WTC11 (cell line): ENCODE measurements at regions not wholly inside any gene's neighbourhood (a gene's known extent, or its start where the extent isn't known, plus 50 kb on each side); places are given as distances from the start of the nearest gene placed in this dataset.

Experiments used
- ATAC-seq: fragments of 200-7000 bp; cut with Tn5 transposase; 2 replicates; pipeline ENCODE4 v1.10.0; 2021; ENCODE audit warnings: mild to moderate bottlenecking, moderate library complexity
- CTCF ChIA-PET: fragments of 300-600 bp; sonication (Branson Sonifier 250); formaldehyde crosslinking; loops from one replicate; lab custom pipeline; 2021; ENCODE audit warnings: antibody characterized with exemption; lab: Charles Lee
- POLR2A ChIA-PET: fragments of 350-600 bp; sonication (Branson Sonifier 250); formaldehyde crosslinking; loops from one replicate; lab custom pipeline; 2021; ENCODE audit warnings: antibody characterized with exemption; lab: Charles Lee
- DNase-seq: peaks from one replicate; pipeline ENCODE4 v3.0.0; 2021; ENCODE audit warnings: low spot score
- H3K27ac Mint-ChIP-seq: 2 replicates; pipeline ENCODE4 v1.8.0; 2021; ENCODE audit warnings: mixed read lengths
- H3K27me3 Mint-ChIP-seq: 2 replicates; pipeline ENCODE4 v1.8.0; 2021; ENCODE audit warnings: low read depth, mild to moderate bottlenecking, moderate library complexity, mixed read lengths
- H3K36me3 Mint-ChIP-seq: 2 replicates; pipeline ENCODE4 v1.8.0; 2021; ENCODE audit warnings: mixed read lengths
- H3K4me1 Mint-ChIP-seq: 2 replicates; pipeline ENCODE4 v1.8.0; 2022; ENCODE audit warnings: mixed read lengths
- H3K4me3 Mint-ChIP-seq: 2 replicates; pipeline ENCODE4 v1.8.0; 2021; ENCODE audit warnings: mild to moderate bottlenecking, moderate library complexity, mixed read lengths
- H3K9me3 Mint-ChIP-seq: 2 replicates; pipeline ENCODE4 v1.8.0; 2021; ENCODE audit warnings: mixed read lengths
- CBFB ChIP-seq: sonication (generic); formaldehyde crosslinking; IDR thresholded peaks from 2 replicates; pipeline ENCODE4 v1.8.1; 2022; ENCODE audit warnings: mild to moderate bottlenecking, low read depth, missing genetic modification reagents
- ELF4 ChIP-seq: sonication (generic); formaldehyde crosslinking; IDR thresholded peaks from 2 replicates; pipeline ENCODE4 v1.8.1; 2022; ENCODE audit warnings: low read depth, mild to moderate bottlenecking, moderate library complexity, missing genetic modification reagents
- FOXJ3 ChIP-seq: sonication (generic); formaldehyde crosslinking; IDR thresholded peaks from 2 replicates; pipeline ENCODE4 v1.9.0; 2021; ENCODE audit warnings: missing genetic modification reagents, mild to moderate bottlenecking, borderline replicate concordance
- FOXP1 ChIP-seq: sonication (generic); formaldehyde crosslinking; IDR thresholded peaks from 2 replicates; pipeline ENCODE4 v1.8.0; 2022; ENCODE audit warnings: missing genetic modification reagents, mild to moderate bottlenecking, moderate library complexity, borderline replicate concordance
- JAZF1 ChIP-seq: fragments of 250-450 bp; sonication (Bioruptor Pico); IDR thresholded peaks from 2 replicates; pipeline ENCODE4 v1.9.0; 2021; ENCODE audit warnings: moderate library complexity, mild to moderate bottlenecking, inconsistent platforms
- JUN ChIP-seq: sonication (generic); formaldehyde crosslinking; IDR thresholded peaks from 2 replicates; pipeline ENCODE4 v1.8.0; 2023; ENCODE audit warnings: mild to moderate bottlenecking, missing genetic modification reagents
- MYBL2 ChIP-seq: sonication (generic); formaldehyde crosslinking; IDR thresholded peaks from 2 replicates; pipeline ENCODE4 v1.8.1; 2023; ENCODE audit warnings: mild to moderate bottlenecking, moderate library complexity, missing genetic modification reagents
- NFATC4 ChIP-seq: fragments of 250-450 bp; sonication (Bioruptor Pico); IDR thresholded peaks from 2 replicates; pipeline ENCODE4 v1.9.0; 2021; ENCODE audit warnings: mild to moderate bottlenecking
- NFE2L1 ChIP-seq: sonication (generic); formaldehyde crosslinking; IDR thresholded peaks from 2 replicates; pipeline ENCODE4 v1.8.1; 2023; ENCODE audit warnings: missing genetic modification reagents
- TP53 ChIP-seq: sonication (generic); formaldehyde crosslinking; IDR thresholded peaks from 2 replicates; pipeline ENCODE4 v1.8.1; 2023; ENCODE audit warnings: mild to moderate bottlenecking, missing genetic modification reagents
- ZBTB21 ChIP-seq: sonication (generic); formaldehyde crosslinking; IDR thresholded peaks from 2 replicates; pipeline ENCODE4 v1.8.1; 2023; ENCODE audit warnings: mild to moderate bottlenecking, missing genetic modification reagents, borderline replicate concordance
- ZNF138 ChIP-seq: sonication (generic); formaldehyde crosslinking; conservative IDR thresholded peaks from 2 replicates; pipeline ENCODE4 v1.8.1; 2022; ENCODE audit warnings: mild to moderate bottlenecking, moderate library complexity, missing genetic modification reagents
- ZNF416 ChIP-seq: fragments of 250-450 bp; sonication (Bioruptor Pico); IDR thresholded peaks from 2 replicates; pipeline ENCODE4 v1.9.0; 2021; ENCODE audit warnings: mild to moderate bottlenecking, inconsistent platforms
- TF ChIP-seq, protein P1 (sequence below): sonication (generic); formaldehyde crosslinking; conservative IDR thresholded peaks from 2 replicates; pipeline ENCODE4 v1.8.1; 2022; ENCODE audit warnings: mild to moderate bottlenecking, missing genetic modification reagents
- TF ChIP-seq, protein P2 (sequence below): fragments of 250-450 bp; sonication (Bioruptor Pico); IDR thresholded peaks from 2 replicates; pipeline ENCODE4 v2.1.2; 2022; ENCODE audit warnings: mild to moderate bottlenecking, moderate library complexity
- TF ChIP-seq, protein P3 (sequence below): sonication (generic); formaldehyde crosslinking; IDR thresholded peaks from 2 replicates; pipeline ENCODE4 v1.8.1; 2023; ENCODE audit warnings: mild to moderate bottlenecking, moderate library complexity, missing genetic modification reagents
- TF ChIP-seq, protein P4 (sequence below): sonication (generic); formaldehyde crosslinking; IDR thresholded peaks from 2 replicates; pipeline ENCODE4 v1.8.0; 2022; ENCODE audit warnings: mild to moderate bottlenecking, missing genetic modification reagents
- TF ChIP-seq, protein P5 (sequence below): fragments of 200-600 bp; IDR thresholded peaks from 2 replicates; pipeline ENCODE4 v1.8.0; 2022; ENCODE audit warnings: antibody characterized with exemption

DNA sequence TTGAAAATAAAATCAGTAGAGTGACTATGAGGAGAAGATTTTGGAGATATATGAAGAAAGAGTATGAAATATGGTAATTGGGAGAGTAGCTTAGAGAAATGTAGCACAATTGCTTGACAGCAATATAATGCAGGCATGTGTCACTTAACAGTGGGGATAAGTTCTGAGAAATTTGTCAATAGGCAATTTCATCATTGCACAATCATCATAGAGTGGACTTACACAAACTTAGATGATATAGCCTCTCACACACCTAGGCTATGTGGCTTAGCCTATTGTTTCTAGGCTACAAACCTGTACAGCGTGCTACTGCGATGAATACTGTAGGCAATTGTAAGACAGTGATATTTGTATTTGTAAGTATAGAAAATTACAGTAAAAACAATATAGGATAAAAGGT, 573.6 kb downstream of the JRKL start:
- no peak for ATAC-seq
- POLR2A ChIA-PET, result no interaction called here
- no peak overlapping the region for H3K27ac Mint-ChIP-seq

DNA sequence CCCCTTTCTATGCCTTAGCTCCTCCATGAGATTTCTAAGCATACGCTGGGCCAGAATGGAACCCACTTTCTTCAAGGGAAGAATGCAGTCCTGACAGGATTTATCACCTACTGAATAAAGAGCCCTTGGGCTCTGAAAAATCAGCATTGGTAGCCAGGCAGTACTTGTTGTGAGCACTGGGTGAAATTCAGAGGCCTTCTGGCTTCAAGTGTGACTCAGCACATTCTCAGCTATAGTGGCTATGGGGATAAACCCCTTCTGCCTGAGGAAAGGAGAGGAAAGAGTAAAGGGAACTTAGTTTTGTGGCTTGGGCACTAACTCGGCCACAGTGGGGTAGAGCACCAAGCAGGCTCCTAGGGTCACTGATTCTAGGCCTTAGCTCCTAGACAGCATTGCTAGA, 574.8 kb downstream of the JRKL start:
- Mint-ChIP-seq H3K27me3 (no peaks in the 10 kb centered on the region), H3K9me3 (no peaks in the 10 kb centered on the region), H3K4me3 (no peak overlapping the region), H3K4me1 (no peaks in the 10 kb centered on the region), H3K27ac (no peak overlapping the region), H3K36me3 (no peaks in the 10 kb centered on the region)
- ChIA-PET POLR2A (no interaction called here), CTCF (no interaction called here)
- ATAC-seq (peak; percentile 36), DNase-seq (no peak)
- TF ChIP-seq TP53 (CRISPR knock-in tag), result no peak
- 0 out of 2 replicates have a peak, but pooled peaks have one; percentile 57 for TF ChIP-seq NFE2L1 (CRISPR knock-in tag)

More for the DNA sequence above, 573.6 kb downstream of the JRKL start:
- TF ChIP-seq FOXP1 (CRISPR knock-in tag), result no peak
- TF ChIP-seq, protein P1, sequence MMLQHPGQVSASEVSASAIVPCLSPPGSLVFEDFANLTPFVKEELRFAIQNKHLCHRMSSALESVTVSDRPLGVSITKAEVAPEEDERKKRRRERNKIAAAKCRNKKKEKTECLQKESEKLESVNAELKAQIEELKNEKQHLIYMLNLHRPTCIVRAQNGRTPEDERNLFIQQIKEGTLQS, result no peak
- TF ChIP-seq, protein P2, sequence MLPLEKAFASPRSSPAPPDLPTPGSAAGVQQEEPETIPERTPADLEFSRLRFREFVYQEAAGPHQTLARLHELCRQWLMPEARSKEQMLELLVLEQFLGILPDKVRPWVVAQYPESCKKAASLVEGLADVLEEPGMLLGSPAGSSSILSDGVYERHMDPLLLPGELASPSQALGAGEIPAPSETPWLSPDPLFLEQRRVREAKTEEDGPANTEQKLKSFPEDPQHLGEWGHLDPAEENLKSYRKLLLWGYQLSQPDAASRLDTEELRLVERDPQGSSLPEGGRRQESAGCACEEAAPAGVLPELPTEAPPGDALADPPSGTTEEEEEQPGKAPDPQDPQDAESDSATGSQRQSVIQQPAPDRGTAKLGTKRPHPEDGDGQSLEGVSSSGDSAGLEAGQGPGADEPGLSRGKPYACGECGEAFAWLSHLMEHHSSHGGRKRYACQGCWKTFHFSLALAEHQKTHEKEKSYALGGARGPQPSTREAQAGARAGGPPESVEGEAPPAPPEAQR (CRISPR knock-in tag), result no peak
- TF ChIP-seq, all 79 proteins: peak for 0
- no peaks in the 10 kb centered on the region for H3K36me3 Mint-ChIP-seq
- no peaks in the 10 kb centered on the region for H3K4me1 Mint-ChIP-seq
- CTCF ChIA-PET, result no interaction called here
- no peak for DNase-seq
- no peak overlapping the region for H3K4me3 Mint-ChIP-seq
- H3K27me3 Mint-ChIP-seq, result no peaks in the 10 kb centered on the region
- H3K9me3 Mint-ChIP-seq, result no peaks in the 10 kb centered on the region

DNA sequence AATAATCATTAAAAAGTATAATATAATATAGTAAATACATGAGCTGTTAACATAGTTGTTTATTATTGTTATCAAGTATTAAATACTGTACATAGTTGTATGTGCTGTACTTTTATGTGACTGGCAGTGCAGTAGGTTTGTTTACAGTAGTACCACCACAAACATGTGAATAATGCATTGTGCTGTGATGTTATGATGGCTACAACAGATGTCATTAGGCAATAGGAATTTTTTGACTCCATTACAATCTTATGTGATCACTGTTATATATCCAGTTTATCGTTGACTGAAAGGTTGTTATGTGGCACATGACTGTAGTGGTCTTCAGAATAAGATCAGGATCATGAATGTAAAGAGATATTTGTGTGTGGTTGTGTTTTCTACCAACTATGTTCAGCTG, 577.8 kb downstream of the JRKL start:
- Mint-ChIP-seq H3K27me3 (no peaks in the 10 kb centered on the region), H3K9me3 (no peaks in the 10 kb centered on the region), H3K4me3 (no peak overlapping the region), H3K36me3 (no peaks in the 10 kb centered on the region), H3K27ac (no peak overlapping the region), H3K4me1 (no peaks in the 10 kb centered on the region)
- no peak for DNase-seq
- ChIA-PET POLR2A (no interaction called here), CTCF (no interaction called here)
- TF ChIP-seq ZNF416 (CRISPR knock-in tag) (no peak), ELF4 (CRISPR knock-in tag) (no peak), FOXJ3 (CRISPR knock-in tag) (no peak), JAZF1 (CRISPR knock-in tag) (no peak), JUN (no peak), ZNF138 (CRISPR knock-in tag) (no peak), ZBTB21 (CRISPR knock-in tag) (no peak), MYBL2 (CRISPR knock-in tag) (no peak), CBFB (CRISPR knock-in tag) (no peak), NFATC4 (no peak)
- TF ChIP-seq, protein P3, sequence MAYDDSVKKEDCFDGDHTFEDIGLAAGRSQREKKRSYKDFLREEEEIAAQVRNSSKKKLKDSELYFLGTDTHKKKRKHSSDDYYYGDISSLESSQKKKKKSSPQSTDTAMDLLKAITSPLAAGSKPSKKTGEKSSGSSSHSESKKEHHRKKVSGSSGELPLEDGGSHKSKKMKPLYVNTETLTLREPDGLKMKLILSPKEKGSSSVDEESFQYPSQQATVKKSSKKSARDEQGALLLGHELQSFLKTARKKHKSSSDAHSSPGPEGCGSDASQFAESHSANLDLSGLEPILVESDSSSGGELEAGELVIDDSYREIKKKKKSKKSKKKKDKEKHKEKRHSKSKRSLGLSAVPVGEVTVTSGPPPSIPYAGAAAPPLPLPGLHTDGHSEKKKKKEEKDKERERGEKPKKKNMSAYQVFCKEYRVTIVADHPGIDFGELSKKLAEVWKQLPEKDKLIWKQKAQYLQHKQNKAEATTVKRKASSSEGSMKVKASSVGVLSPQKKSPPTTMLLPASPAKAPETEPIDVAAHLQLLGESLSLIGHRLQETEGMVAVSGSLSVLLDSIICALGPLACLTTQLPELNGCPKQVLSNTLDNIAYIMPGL (CRISPR knock-in tag), result no peak
- TF ChIP-seq, protein P4, sequence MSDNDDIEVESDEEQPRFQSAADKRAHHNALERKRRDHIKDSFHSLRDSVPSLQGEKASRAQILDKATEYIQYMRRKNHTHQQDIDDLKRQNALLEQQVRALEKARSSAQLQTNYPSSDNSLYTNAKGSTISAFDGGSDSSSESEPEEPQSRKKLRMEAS (CRISPR knock-in tag), result no peak
- TF ChIP-seq, protein P2 (CRISPR knock-in tag), result no peak
- TF ChIP-seq, protein P5, sequence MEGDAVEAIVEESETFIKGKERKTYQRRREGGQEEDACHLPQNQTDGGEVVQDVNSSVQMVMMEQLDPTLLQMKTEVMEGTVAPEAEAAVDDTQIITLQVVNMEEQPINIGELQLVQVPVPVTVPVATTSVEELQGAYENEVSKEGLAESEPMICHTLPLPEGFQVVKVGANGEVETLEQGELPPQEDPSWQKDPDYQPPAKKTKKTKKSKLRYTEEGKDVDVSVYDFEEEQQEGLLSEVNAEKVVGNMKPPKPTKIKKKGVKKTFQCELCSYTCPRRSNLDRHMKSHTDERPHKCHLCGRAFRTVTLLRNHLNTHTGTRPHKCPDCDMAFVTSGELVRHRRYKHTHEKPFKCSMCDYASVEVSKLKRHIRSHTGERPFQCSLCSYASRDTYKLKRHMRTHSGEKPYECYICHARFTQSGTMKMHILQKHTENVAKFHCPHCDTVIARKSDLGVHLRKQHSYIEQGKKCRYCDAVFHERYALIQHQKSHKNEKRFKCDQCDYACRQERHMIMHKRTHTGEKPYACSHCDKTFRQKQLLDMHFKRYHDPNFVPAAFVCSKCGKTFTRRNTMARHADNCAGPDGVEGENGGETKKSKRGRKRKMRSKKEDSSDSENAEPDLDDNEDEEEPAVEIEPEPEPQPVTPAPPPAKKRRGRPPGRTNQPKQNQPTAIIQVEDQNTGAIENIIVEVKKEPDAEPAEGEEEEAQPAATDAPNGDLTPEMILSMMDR, result no peak
- ATAC-seq, result no peak
